Transverse colon (tissue), 3 donors: ENCODE measurements at regions not wholly inside any gene's neighbourhood (a gene's known extent, or its start where the extent isn't known, plus 50 kb on each side); places are given as distances from the start of the nearest gene placed in this dataset.
"Not testable (repeated sequence)": the region's sequence is repeated elsewhere in the genome, so short reads cannot be mapped to it uniquely, and the experiment has no call there.

ENCODE experiments used
- EP300 ChIP-seq: sonication (generic); formaldehyde crosslinking; IDR thresholded peaks from one replicate; pipeline ENCODE4 v1.6.1; 2017; ENCODE audit warnings: antibody characterized with exemption, low read depth
- POLR2A ChIP-seq: fragments of 450-650 bp; IDR thresholded peaks from one replicate; pipeline ENCODE4 v1.6.1; 2016; ENCODE audit warnings: antibody characterized with exemption, mild to moderate bottlenecking, moderate library complexity
- TF ChIP-seq, protein P1 (sequence below), 5 experiments: fragments of 200-600 bp in 3 of 5; fragments of 450-650 bp in 2 of 5; sonication (generic) in 3 of 5; IDR thresholded peaks; 1 replicate in 2 of 5; 2 replicates in 3 of 5; pipeline ENCODE4 v1.5.1; 2016 to 2017; ENCODE audit warnings: antibody characterized with exemption in 5 of 5, inconsistent platforms in 3 of 5, mild to moderate bottlenecking in 2 of 5, moderate library complexity in 1 of 5

- not testable (repeated sequence) for TF ChIP-seq POLR2A, EP300
- TF ChIP-seq, protein P1, sequence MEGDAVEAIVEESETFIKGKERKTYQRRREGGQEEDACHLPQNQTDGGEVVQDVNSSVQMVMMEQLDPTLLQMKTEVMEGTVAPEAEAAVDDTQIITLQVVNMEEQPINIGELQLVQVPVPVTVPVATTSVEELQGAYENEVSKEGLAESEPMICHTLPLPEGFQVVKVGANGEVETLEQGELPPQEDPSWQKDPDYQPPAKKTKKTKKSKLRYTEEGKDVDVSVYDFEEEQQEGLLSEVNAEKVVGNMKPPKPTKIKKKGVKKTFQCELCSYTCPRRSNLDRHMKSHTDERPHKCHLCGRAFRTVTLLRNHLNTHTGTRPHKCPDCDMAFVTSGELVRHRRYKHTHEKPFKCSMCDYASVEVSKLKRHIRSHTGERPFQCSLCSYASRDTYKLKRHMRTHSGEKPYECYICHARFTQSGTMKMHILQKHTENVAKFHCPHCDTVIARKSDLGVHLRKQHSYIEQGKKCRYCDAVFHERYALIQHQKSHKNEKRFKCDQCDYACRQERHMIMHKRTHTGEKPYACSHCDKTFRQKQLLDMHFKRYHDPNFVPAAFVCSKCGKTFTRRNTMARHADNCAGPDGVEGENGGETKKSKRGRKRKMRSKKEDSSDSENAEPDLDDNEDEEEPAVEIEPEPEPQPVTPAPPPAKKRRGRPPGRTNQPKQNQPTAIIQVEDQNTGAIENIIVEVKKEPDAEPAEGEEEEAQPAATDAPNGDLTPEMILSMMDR (IDR thresholded peaks at IDR 0.05) = not testable (repeated sequence)
Measured at GRCh38 chr16:50486162-50486561, 62.0 kb upstream of the NKD1 start.
